Tibial nerve (tissue), 3 donors: ENCODE measurements at regions not wholly inside any gene's neighbourhood (a gene's known extent, or its start where the extent isn't known, plus 50 kb on each side); places are given as distances from the start of the nearest gene placed in this dataset.

Source experiments
- CTCF ChIP-seq, 5 experiments: fragments of 200-600 bp in 3 of 5; fragments of 450-650 bp in 2 of 5; sonication (generic) in 3 of 5; IDR thresholded peaks; one replicate each; pipeline ENCODE4 v1.5.1; 2016 to 2019; ENCODE audit warnings: antibody characterized with exemption in 5 of 5, mild to moderate bottlenecking in 3 of 5, moderate library complexity in 2 of 5
- POLR2A ChIP-seq, 2 donors: fragments of 450-650 bp; IDR thresholded peaks; one replicate each; pipeline ENCODE4 v1.6.1; 2017; ENCODE audit warnings: antibody characterized with exemption in 2 of 2, mild to moderate bottlenecking in 2 of 2, moderate library complexity in 2 of 2

- TF ChIP-seq CTCF (IDR thresholded peaks at IDR 0.05) (no peak), POLR2A (IDR thresholded peaks at IDR 0.05) (no peak)
These were observed 376.7 kb downstream of the TDRD15 start for GRCh38 chr2:21500401-21500945.
